HepG2 (cell line): ENCODE measurements at regions not wholly inside any gene's neighbourhood (a gene's known extent, or its start where the extent isn't known, plus 50 kb on each side); places are given as distances from the start of the nearest gene placed in this dataset.

Source experiments
- ATAC-seq: fragments of 200-7000 bp; cut with Tn5 transposase; 3 replicates; pipeline ENCODE4 v1.9.1; 2020; ENCODE audit warnings: mild to moderate bottlenecking, moderate library complexity
- BruUV-seq: library from RNA; stranded (reverse); fragments of 400-500 nt; replicated peaks from 2 replicates; lab custom pipeline; 2021; lab: Mats Ljungman, UMichigan
- CTCF ChIA-PET: fragments of 300-600 bp; formaldehyde crosslinking; extraction: SDS; loops from one replicate; lab custom pipeline; 2021; ENCODE audit warnings: low total read pairs, inconsistent platforms, low intra/inter-chr PET ratio; lab: Yijun Ruan, JAX
- POLR2A ChIA-PET: fragments of 350-600 bp; sonication (Branson Sonifier 250); formaldehyde crosslinking; loops from one replicate; lab custom pipeline; 2020; ENCODE audit warnings: antibody characterized with exemption, inconsistent platforms; lab: Yijun Ruan, JAX
- DNase-seq: peaks from one replicate; pipeline ENCODE4 v3.0.0-alpha.2; 2015; ENCODE audit warnings: low spot score
- FAIRE-seq: peaks from 3 replicates; lab custom pipeline; 2011; peaks lifted over from hg19 to GRCh38; lab: Jason Lieb, UNC
- H2AFZ ChIP-seq: one replicate; pipeline ENCODE4 v1.6.1; 2011; ENCODE audit warnings: low read length, inconsistent platforms
- H3K27ac ChIP-seq: fragments of 300-600 bp; 3 replicates; pipeline ENCODE4 v1.8.0; 2011; ENCODE audit warnings: mixed run types, mild to moderate bottlenecking, mixed read lengths, low read length, inconsistent platforms; ENCODE audit not compliant: insufficient read depth; ENCODE audit errors: extremely low read length
- H3K27me3 ChIP-seq, 2 experiments: fragments of 200-600 bp in 1 of 2; 2 replicates in 1 of 2; 3 replicates in 1 of 2; pipeline versions ENCODE4 v1.6.0 to v1.8.0; 2011; ENCODE audit warnings: low read length in 2 of 2, mild to moderate bottlenecking in 2 of 2, moderate library complexity in 2 of 2, inconsistent platforms in 1 of 2; ENCODE audit not compliant: insufficient read depth in 2 of 2, control insufficient read depth in 1 of 2
- H3K36me3 ChIP-seq, 2 experiments: fragments of 200-600 bp in 1 of 2; replicated peaks in 1 of 2; 2 replicates in 1 of 2; 3 replicates in 1 of 2; pipeline versions ENCODE4 v1.5.1 to v1.8.0; 2011; ENCODE audit warnings: low read length in 2 of 2, inconsistent platforms in 1 of 2; ENCODE audit not compliant: insufficient read depth in 2 of 2, control insufficient read depth in 1 of 2
- H3K4me1 ChIP-seq: 2 replicates; pipeline ENCODE4 v1.5.1; 2012; ENCODE audit warnings: low read length, inconsistent platforms; ENCODE audit not compliant: insufficient read depth
- H3K4me2 ChIP-seq: 2 replicates; pipeline ENCODE4 v1.6.0; 2011; ENCODE audit warnings: low read depth, low read length, inconsistent platforms
- H3K4me3 ChIP-seq, 3 experiments: fragments of 200-600 bp in 1 of 3; sonication (generic), shearing (Covaris generic) in 1 of 3; replicated peaks in 1 of 3; 2 replicates each; pipeline ENCODE4 v1.5.1; 2011 to 2016; ENCODE audit warnings: low read length in 3 of 3, inconsistent platforms in 2 of 3, low read depth in 2 of 3, mild to moderate bottlenecking in 2 of 3, control low read depth in 1 of 3, mixed read lengths in 1 of 3; ENCODE audit not compliant: insufficient read depth in 1 of 3
- H3K79me2 ChIP-seq: one replicate; pipeline ENCODE4 v1.6.1; 2011; ENCODE audit warnings: low read length, inconsistent platforms; ENCODE audit not compliant: insufficient read depth
- H3K9ac ChIP-seq: 2 replicates; pipeline ENCODE4 v1.6.0; 2011; ENCODE audit warnings: mild to moderate bottlenecking, low read depth, low read length, inconsistent platforms; ENCODE audit not compliant: insufficient read depth
- H3K9me3 ChIP-seq: 2 replicates; pipeline ENCODE4 v1.5.1; 2012; ENCODE audit warnings: mild to moderate bottlenecking, low read length
- H4K20me1 ChIP-seq: 2 replicates; pipeline ENCODE4 v1.6.0; 2011; ENCODE audit warnings: inconsistent platforms, mild to moderate bottlenecking, low read length, moderate library complexity; ENCODE audit not compliant: insufficient read depth
- FIP1L1 ChIP-seq: fragments of 200-400 bp; formaldehyde crosslinking; IDR thresholded peaks from 2 replicates; pipeline ENCODE4 v1.6.1; 2018; ENCODE audit warnings: low read depth, mild to moderate bottlenecking, low read length, moderate library complexity, borderline replicate concordance; ENCODE audit not compliant: insufficient read depth
- KDM2A ChIP-seq: sonication (generic); formaldehyde crosslinking; IDR thresholded peaks from 2 replicates; pipeline ENCODE4 v1.4.0; 2020; ENCODE audit warnings: low read depth, missing genetic modification reagents, borderline replicate concordance
- KLF15 ChIP-seq: sonication (generic); formaldehyde crosslinking; IDR thresholded peaks from 2 replicates; pipeline ENCODE4 v1.8.1; 2023; ENCODE audit warnings: borderline replicate concordance, mild to moderate bottlenecking, inconsistent platforms, missing genetic modification reagents, mixed read lengths
- KLF16 ChIP-seq, 2 experiments: sonication (generic) in 1 of 2; formaldehyde crosslinking in 1 of 2; IDR thresholded peaks; 2 replicates each; pipeline versions ENCODE4 v1.6.1 to v1.8.0; 2016 to 2023; ENCODE audit warnings: missing genetic modification reagents in 2 of 2, missing compliant biosample characterization in 1 of 2
- MLLT10 ChIP-seq: sonication (generic); formaldehyde crosslinking; IDR thresholded peaks from 2 replicates; pipeline ENCODE4 v1.4.0; 2020; ENCODE audit warnings: missing genetic modification reagents
- SATB2 ChIP-seq: sonication (generic); formaldehyde crosslinking; IDR thresholded peaks from 2 replicates; pipeline ENCODE4 v1.5.0; 2020; ENCODE audit warnings: missing genetic modification reagents
- SMARCC2 ChIP-seq: fragments of 450-650 bp; IDR thresholded peaks from 2 replicates; pipeline ENCODE4 v1.6.1; 2017; ENCODE audit warnings: antibody characterized with exemption, mild to moderate bottlenecking
- TBP ChIP-seq: sonication (generic); formaldehyde crosslinking; IDR thresholded peaks from 2 replicates; pipeline ENCODE4 v1.5.0; 2020; ENCODE audit warnings: missing genetic modification reagents
- ZNF17 ChIP-seq: sonication (generic); formaldehyde crosslinking; IDR thresholded peaks from 2 replicates; pipeline ENCODE4 v1.5.0; 2020; ENCODE audit warnings: mild to moderate bottlenecking, missing genetic modification reagents
- ZNF530 ChIP-seq: sonication (generic); formaldehyde crosslinking; IDR thresholded peaks from 2 replicates; pipeline ENCODE4 v1.5.0; 2020; ENCODE audit warnings: low read depth, mild to moderate bottlenecking, missing genetic modification reagents
- ZNF543 ChIP-seq: sonication (generic); formaldehyde crosslinking; IDR thresholded peaks from 2 replicates; pipeline ENCODE4 v1.4.0; 2020; ENCODE audit warnings: mild to moderate bottlenecking, missing genetic modification reagents
- ZNF547 ChIP-seq: sonication (generic); formaldehyde crosslinking; IDR thresholded peaks from 2 replicates; pipeline ENCODE4 v1.5.1; 2020; ENCODE audit warnings: mild to moderate bottlenecking, missing genetic modification reagents
- ZSCAN30 ChIP-seq: sonication (generic); formaldehyde crosslinking; IDR thresholded peaks from 2 replicates; pipeline ENCODE4 v1.5.0; 2020; ENCODE audit warnings: mild to moderate bottlenecking, missing genetic modification reagents
- WGBS: methylation state at CpG from one replicate; pipeline ENCODE4 v1.1.6; 2017; ENCODE audit warnings: low lambda C conversion rate; 5-methylcytosine and 5-hydroxymethylcytosine counted together
- in situ Hi-C: cut with HindIII; loops from 2 replicates; pipeline ENCODE4 v1.10.0; 2017; ENCODE audit warnings: low pct_unique_long_range_greater_than_20kb; ENCODE audit not compliant: extremely low pct_ligation_motif_present
- intact Hi-C: fragments of 100-400 bp; cut with micrococcal nuclease; formaldehyde crosslinking; loops from one replicate; pipeline ENCODE4 v1.10.0; 2022; ENCODE audit not compliant: unreplicated experiment
- TF ChIP-seq, protein P1 (sequence below): sonication (generic); formaldehyde crosslinking; IDR thresholded peaks from 2 replicates; pipeline ENCODE4 v1.4.0; 2020; ENCODE audit warnings: missing genetic modification reagents
- TF ChIP-seq, protein P2 (sequence below): sonication (generic); formaldehyde crosslinking; IDR thresholded peaks from 2 replicates; pipeline ENCODE4 v1.5.1; 2020; ENCODE audit warnings: mild to moderate bottlenecking, missing genetic modification reagents
- TF ChIP-seq, protein P3 (sequence below): sonication (generic); formaldehyde crosslinking; IDR thresholded peaks from 2 replicates; pipeline ENCODE4 v1.8.0; 2022; ENCODE audit warnings: missing genetic modification reagents, mild to moderate bottlenecking, inconsistent platforms, borderline replicate concordance

DNA sequence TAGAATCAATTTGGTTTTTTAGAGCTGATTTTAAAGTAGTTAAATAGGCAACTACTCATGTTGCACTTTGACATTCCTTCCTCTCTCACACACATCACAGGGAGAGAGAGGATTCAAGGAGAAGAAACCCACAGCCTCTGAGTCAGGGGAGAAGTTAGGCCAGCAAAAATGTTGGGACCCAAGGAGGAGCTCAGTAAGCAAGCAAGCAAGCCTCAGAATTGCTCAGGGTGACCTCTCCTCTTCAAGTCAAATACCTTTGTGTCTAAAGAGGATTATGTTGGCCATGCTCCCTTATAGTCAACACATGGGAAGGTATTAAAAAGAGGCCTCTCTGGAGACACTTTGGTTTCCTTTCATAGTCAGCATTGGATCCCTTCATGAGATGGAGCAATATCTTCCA lies 80.5 kb upstream of the WARS2 start:
- no peaks in the 10 kb centered on the region for H4K20me1 ChIP-seq
- H3K27ac ChIP-seq, result no peak overlapping the region
- BruUV-seq, result no TSS peak
- no peaks in the 10 kb centered on the region for H3K27me3 ChIP-seq
- no peaks in the 10 kb centered on the region for H3K79me2 ChIP-seq
- no peak overlapping the region for H3K9ac ChIP-seq
- no peak for DNase-seq
- no peak for ATAC-seq
- intact Hi-C loops, result no loop called here
- H3K9me3 ChIP-seq, result no peaks in the 10 kb centered on the region
- H3K4me2 ChIP-seq, result no peak overlapping the region
- no peak overlapping the region for H3K4me3 ChIP-seq
- in situ Hi-C loops, result no loop called here
- TF ChIP-seq ZNF17 (no peak), SMARCC2 (no peak), ZSCAN30 (no peak), ZNF543 (no peak), MLLT10 (no peak), ZNF530 (no peak), FIP1L1 (no peak), KDM2A (no peak)
- TF ChIP-seq, protein P1, sequence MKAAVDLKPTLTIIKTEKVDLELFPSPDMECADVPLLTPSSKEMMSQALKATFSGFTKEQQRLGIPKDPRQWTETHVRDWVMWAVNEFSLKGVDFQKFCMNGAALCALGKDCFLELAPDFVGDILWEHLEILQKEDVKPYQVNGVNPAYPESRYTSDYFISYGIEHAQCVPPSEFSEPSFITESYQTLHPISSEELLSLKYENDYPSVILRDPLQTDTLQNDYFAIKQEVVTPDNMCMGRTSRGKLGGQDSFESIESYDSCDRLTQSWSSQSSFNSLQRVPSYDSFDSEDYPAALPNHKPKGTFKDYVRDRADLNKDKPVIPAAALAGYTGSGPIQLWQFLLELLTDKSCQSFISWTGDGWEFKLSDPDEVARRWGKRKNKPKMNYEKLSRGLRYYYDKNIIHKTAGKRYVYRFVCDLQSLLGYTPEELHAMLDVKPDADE (CRISPR knock-in tag), result no peak
- TF ChIP-seq, all 625 proteins: peak for 0
- Histone ChIP-seq H3K4me1 (no peaks in the 10 kb centered on the region), H3K36me3 (no peaks in the 10 kb centered on the region), H2AFZ (no peak overlapping the region)
- POLR2A ChIA-PET, result no interaction called here
- CTCF ChIA-PET, result no interaction called here
- no peak for FAIRE-seq

GRCh38 chr1:119222271-119222670 lies 81.8 kb upstream of the WARS2 start:
- DNase-seq (no peak), ATAC-seq (no peak), FAIRE-seq (no peak)
- Histone ChIP-seq H3K27ac (no peak overlapping the region), H3K79me2 (no peaks in the 10 kb centered on the region), H3K36me3 (no peaks in the 10 kb centered on the region), H3K27me3 (no peaks in the 10 kb centered on the region), H3K4me3 (no peak overlapping the region), H2AFZ (no peak overlapping the region), H3K9ac (no peak overlapping the region), H3K9me3 (no peaks in the 10 kb centered on the region), H4K20me1 (no peaks in the 10 kb centered on the region), H3K4me1 (no peaks in the 10 kb centered on the region), H3K4me2 (no peak overlapping the region)
- intact Hi-C loops, result no loop called here
- POLR2A ChIA-PET, result no interaction called here
- in situ Hi-C loops, result no loop called here
- no TSS peak for BruUV-seq
- WGBS, result 90% methylated on average over 5 of the region's 5 CpGs
- CTCF ChIA-PET, result no interaction called here
- TF ChIP-seq, protein P2, sequence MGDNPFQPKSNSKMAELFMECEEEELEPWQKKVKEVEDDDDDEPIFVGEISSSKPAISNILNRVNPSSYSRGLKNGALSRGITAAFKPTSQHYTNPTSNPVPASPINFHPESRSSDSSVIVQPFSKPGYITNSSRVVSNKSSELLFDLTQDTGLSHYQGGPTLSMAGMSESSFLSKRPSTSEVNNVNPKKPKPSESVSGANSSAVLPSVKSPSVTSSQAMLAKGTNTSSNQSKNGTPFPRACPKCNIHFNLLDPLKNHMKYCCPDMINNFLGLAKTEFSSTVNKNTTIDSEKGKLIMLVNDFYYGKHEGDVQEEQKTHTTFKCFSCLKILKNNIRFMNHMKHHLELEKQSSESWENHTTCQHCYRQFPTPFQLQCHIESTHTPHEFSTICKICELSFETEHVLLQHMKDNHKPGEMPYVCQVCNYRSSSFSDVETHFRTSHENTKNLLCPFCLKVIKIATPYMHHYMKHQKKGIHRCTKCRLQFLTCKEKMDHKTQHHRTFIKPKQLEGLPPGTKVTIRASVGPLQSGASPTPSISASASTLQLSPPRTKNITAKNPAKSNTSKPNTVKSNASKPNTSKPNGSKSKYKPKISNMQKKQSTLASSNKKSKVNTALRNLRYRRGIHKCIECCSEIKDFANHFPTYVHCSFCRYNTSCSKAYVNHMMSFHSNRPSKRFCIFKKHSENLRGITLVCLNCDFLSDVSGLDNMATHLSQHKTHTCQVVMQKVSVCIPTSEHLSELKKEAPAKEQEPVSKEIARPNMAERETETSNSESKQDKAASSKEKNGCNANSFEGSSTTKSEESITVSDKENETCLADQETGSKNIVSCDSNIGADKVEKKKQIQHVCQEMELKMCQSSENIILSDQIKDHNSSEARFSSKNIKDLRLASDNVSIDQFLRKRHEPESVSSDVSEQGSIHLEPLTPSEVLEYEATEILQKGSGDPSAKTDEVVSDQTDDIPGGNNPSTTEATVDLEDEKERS (CRISPR knock-in tag), result no peak
- no peak for TF ChIP-seq SATB2 (CRISPR knock-in tag)
- no peak for TF ChIP-seq KLF15
- no peak for TF ChIP-seq TBP (CRISPR knock-in tag)
- no peak for TF ChIP-seq FIP1L1
- TF ChIP-seq KLF16 (CRISPR knock-in tag; IDR thresholded peaks at IDR 0.05), result no peak
- TF ChIP-seq, protein P3, sequence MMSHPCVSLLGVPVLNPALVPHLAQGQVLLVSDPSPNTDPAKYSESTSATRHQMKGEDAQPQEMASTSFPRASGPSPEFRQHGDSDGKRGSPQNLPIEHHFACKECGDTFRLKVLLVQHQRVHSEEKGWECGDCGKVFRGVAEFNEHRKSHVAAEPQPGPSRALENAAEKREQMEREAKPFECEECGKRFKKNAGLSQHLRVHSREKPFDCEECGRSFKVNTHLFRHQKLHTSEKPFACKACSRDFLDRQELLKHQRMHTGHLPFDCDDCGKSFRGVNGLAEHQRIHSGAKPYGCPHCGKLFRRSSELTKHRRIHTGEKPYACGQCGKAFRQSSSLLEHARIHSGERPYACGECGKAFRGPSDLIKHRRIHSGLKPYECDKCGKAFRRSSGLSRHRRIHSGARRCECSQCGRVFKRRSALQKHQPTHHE (CRISPR knock-in tag), result no peak
- no peak for TF ChIP-seq ZNF547
